Renal cortex interstitium (tissue), 11 donors: ENCODE measurements at regions not wholly inside any gene's neighbourhood (a gene's known extent, or its start where the extent isn't known, plus 50 kb on each side); places are given as distances from the start of the nearest gene placed in this dataset.

ENCODE experiments used
- DNase-seq, 11 donors: peaks; one replicate each; pipeline ENCODE4 v3.0.0-alpha.2; 2013; ENCODE audit warnings: low read depth in 9 of 11, low spot score in 4 of 11; ENCODE audit errors: extremely low read depth in 1 of 11

GRCh38 chr1:198858033-198858432 lies 219.2 kb downstream of the PTPRC start:
- DNase-seq = peak in 2 of 11 donors; percentile 13 to 28

DNA sequence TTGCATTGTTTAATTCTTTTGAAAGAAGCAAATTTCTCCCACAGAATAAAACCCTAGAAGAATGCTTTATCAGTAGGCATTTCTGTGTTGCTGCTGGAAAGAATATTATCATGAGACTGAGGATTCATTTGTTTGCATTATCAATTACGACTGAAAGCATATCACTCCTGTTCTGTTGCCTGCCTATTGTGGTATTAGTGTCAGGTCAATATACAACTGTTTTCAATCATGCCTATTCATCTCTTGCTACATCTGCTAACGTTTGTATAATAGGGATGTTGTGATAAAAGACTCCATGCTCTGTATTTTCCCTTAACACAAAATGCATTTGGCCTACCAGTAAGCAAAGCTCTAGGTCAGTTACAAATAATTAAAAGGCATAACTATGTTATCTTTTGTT lies 221.5 kb downstream of the PTPRC start:
- DNase-seq = no peak

GRCh38 chr1:198861636-198862035 lies 222.8 kb downstream of the PTPRC start:
- no peak for DNase-seq

- DNase-seq = no peak
Observed at GRCh38 chr1:198864695-198865094, 225.9 kb downstream of the PTPRC start.

DNA sequence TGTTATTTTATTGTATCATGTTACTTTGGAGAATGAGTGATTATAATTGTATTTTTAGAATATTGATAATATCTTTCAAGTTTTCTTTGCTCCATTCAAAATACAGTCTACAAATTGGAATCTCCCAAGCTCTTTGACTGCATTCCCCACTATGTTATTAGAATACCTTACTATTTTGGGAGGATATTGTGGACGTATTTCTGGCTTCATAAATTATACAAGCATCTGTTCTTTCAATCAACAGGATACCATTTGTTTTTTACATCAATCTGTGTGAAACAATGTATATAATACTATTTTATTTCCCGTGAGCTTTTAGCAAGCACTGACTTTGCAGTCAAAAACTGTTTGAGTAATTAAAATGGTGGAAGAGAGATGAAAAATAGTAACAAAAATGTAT lies 226.5 kb downstream of the PTPRC start:
- no peak for DNase-seq

DNA sequence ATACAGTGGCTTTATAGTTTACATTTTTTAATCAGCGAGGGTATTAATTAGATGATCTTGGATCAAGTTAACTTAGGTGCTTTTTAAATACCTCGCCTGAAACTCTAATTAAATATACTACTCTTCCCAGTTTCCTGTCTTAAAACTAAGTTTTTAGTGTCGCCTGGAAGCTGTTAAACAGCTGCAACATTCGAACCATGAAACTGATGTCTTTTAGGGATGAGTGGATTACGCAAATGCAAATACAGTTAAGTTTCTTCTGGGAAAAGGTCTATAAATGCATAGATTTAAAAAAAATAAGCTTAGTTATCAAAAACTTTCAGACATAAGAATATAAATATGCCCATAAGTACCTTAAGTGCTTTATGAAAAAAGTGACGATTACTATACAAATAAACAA lies 228.3 kb downstream of the PTPRC start:
- DNase-seq = no peak

GRCh38 chr1:198873696-198874230 lies 234.9 kb downstream of the PTPRC start:
- DNase-seq = no peak

GRCh38 chr1:198876371-198876871 lies 237.6 kb downstream of the PTPRC start:
- peak in 5 of 11 donors; percentile 9 to 44 (median 17) for DNase-seq

GRCh38 chr1:198878566-198878965 lies 239.7 kb downstream of the PTPRC start:
- DNase-seq = no peak

DNA sequence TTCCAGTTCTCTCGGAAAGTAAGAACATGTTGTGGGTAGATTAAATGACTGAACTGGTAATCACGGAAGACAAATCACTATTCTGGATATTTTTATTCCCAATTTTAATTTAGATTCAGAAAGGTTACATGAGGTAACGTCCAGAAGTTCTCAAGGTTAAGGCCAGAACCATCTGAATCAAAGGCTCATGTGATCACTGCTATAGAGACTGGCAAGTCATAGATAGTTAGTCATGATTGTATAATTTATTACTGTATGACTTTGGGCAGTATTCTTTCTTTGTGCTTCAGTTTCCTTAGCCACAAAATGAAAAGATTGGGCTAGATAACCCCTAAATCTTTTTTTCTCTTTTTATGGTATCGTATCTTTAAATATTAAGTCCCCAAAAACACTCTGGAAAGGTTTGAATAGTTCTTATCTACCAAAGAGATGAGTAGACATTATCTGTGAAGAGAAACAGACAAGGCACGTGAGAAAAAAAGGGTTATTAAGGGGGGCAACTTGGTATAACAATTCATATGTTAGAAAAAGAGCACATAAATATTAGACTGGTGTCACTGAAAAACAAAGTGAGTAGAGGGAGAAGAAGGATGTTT lies 241.0 kb downstream of the PTPRC start:
- no peak for DNase-seq

DNA sequence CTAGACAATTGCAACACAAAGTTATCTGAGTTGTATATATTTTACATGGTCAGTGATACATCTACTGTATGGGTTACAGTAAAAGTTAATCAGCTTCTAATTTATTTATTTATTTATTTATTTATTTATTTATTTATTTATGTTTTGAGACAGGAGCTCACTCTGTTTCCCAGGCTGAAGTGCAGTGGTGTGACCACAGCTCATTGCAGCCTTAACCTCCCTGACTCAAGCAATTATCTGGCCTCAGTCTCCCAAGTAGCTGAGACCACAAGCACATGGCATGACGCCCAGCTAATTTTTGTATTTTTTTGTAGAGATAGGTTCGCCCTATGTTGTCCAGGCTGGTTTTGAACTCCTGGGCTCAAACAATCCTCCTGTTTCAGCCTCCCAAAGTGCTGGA lies 241.6 kb downstream of the PTPRC start:
- no peak for DNase-seq

GRCh38 chr1:198880818-198881597 lies 242.2 kb downstream of the PTPRC start:
- DNase-seq = no peak

- no peak for DNase-seq
Observed at GRCh38 chr1:198883184-198883583, 244.3 kb downstream of the PTPRC start.

DNA sequence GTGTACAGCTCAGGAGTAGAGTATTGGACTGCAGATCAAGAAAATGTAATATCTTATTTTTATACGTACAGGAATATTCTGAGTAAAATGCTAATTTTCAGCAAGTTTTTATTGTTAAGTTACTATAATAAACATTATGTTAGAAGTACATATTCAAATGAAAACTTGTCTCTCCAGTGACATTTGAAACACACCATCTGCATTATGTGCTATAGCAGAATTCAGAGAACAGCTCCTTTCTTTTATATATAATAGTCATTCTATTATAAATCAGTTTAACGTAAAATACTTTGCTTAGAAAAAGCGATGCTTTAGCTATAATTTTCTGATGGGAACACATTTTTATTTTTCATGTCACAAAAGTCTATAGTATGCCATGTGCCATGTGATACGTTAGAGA lies 249.0 kb downstream of the PTPRC start:
- no peak for DNase-seq

- no peak for DNase-seq
Observed at GRCh38 chr1:198888379-198888943, 249.6 kb downstream of the PTPRC start.

DNA sequence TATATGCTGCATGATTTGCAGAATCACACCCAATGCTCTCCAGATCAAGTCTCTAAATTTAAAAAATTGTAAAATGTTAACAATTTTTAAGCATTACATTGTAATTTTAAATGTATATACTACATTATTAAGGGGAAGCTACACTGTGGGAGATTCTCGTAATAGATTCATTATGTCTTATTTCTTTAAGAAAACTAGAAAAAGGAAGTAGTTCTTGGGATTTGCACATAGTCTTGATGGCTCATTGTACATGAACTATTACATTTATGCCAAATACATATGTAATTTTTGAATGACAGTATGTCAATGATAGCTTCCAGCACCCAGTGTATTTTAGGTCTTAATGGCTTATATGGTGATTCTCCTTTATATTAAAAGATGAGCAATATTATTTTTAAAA lies 250.3 kb downstream of the PTPRC start:
- DNase-seq = no peak

DNA sequence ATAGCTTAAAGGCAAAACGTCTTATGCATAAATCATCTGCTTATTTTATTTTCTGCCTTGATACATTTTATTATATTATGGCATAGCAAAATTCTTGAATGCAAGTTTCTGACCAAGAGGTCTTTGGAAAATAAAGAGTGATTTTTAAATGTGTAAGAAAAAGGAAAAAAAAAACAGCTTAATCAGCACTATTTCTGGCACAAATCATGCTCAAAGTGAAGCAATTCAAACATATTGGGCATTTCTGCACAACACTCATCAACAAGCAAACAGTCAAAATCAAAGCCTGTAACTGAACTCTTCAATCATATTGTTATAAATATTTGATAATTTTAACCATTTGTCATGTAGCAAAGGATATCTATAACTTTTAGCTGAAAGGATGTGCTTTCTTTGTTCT lies 250.9 kb downstream of the PTPRC start:
- no peak for DNase-seq

- no peak for DNase-seq
Observed at GRCh38 chr1:198890214-198890930, 251.5 kb downstream of the PTPRC start.

DNA sequence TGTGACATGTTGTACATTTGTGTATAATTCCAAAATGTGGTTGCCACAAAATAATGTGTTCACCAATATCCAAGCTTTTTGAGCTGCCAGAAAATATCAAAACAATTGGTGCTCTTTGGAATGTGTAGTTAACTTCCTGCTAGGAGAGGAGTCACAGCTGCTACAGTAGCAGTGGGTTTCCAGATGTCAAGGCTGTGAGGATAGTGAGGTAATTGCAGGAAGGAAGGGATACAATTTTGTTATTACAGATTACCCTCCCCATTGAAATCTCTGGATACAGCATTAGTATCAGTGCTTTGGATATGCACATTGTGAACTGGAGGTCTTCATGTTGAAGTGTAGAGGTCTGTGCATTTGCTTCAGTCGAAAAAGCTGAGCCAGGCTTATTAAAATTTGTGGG lies 253.2 kb downstream of the PTPRC start:
- DNase-seq = no peak

DNA sequence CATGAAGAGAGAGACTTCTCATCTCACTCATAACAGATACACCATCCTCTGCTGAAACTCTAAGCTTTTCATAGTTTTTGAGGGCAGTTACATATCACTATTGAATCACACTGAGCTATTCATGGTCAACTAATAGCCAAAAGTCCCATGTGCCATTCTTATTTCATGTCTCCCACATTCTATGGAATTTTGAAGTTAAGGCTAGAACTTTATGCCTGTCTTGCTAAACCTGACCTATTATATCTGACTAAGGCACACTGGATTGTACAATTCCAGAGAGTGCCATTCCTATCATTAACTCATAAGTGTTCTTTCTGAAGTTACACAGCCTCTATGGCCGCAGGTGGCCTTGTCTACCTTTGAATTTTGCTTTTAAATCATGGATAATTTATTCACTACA lies 254.3 kb downstream of the PTPRC start:
- DNase-seq = no peak
